CD4-positive, alpha-beta memory T cell (primary cell): ENCODE measurements at regions not wholly inside any gene's neighbourhood (a gene's known extent, or its start where the extent isn't known, plus 50 kb on each side); places are given as distances from the start of the nearest gene placed in this dataset.

Experiments used
- CTCF ChIA-PET: fragments of 350-600 bp; sonication (Branson Sonifier 250); formaldehyde crosslinking; loops from one replicate; lab custom pipeline; 2021; ENCODE audit warnings: inconsistent platforms; ENCODE audit not compliant: partially characterized antibody; lab: Charles Lee
- POLR2A ChIA-PET: fragments of 350-600 bp; sonication (Branson Sonifier 250); formaldehyde crosslinking; loops from one replicate; lab custom pipeline; 2021; ENCODE audit not compliant: partially characterized antibody; lab: Charles Lee
- DNase-seq, 5 donors: peaks; one replicate each; pipeline versions ENCODE4 v3.0.0 to v3.0.0-alpha.2; 2020 to 2022; ENCODE audit warnings: mixed read lengths in 1 of 5
- H3K27ac ChIP-seq: one replicate; pipeline ENCODE4 v1.7.0; 2013; ENCODE audit warnings: low read depth, low read length
- H3K27me3 ChIP-seq: 2 replicates; pipeline ENCODE4 v1.7.0; 2013; ENCODE audit warnings: mild to moderate bottlenecking, low read length, moderate library complexity; ENCODE audit not compliant: insufficient read depth
- H3K36me3 ChIP-seq: 2 replicates; pipeline ENCODE4 v1.7.0; 2013; ENCODE audit warnings: mild to moderate bottlenecking, low read length, moderate library complexity; ENCODE audit not compliant: insufficient read depth
- H3K4me1 ChIP-seq: 2 replicates; pipeline ENCODE4 v1.7.0; 2013; ENCODE audit warnings: mild to moderate bottlenecking, low read length, moderate library complexity; ENCODE audit not compliant: insufficient read depth
- H3K4me3 ChIP-seq, 2 donors: one replicate each; pipeline ENCODE4 v1.7.0; 2013; ENCODE audit warnings: low read length in 2 of 2, mild to moderate bottlenecking in 1 of 2
- H3K9me3 ChIP-seq, 2 donors: one replicate each; pipeline ENCODE4 v1.7.0; 2013; ENCODE audit warnings: low read length in 2 of 2, control low read depth in 1 of 2; ENCODE audit not compliant: control insufficient read depth in 1 of 2
- H3K27ac Mint-ChIP-seq, 7 donors: one replicate each; pipeline ENCODE4 v1.8.0; 2020 to 2021; ENCODE audit warnings: mixed read lengths in 7 of 7, mild to moderate bottlenecking in 6 of 7, inconsistent platforms in 3 of 7, moderate library complexity in 3 of 7
- H3K27me3 Mint-ChIP-seq, 2 donors: one replicate each; pipeline ENCODE4 v1.8.0; 2020 to 2021; ENCODE audit warnings: mixed read lengths in 2 of 2
- H3K36me3 Mint-ChIP-seq, 2 donors: one replicate each; pipeline ENCODE4 v1.8.0; 2020 to 2021; ENCODE audit warnings: mixed read lengths in 2 of 2, inconsistent platforms in 1 of 2, mild to moderate bottlenecking in 1 of 2
- H3K4me1 Mint-ChIP-seq, 4 donors: one replicate each; pipeline ENCODE4 v1.8.0; 2020 to 2021; ENCODE audit warnings: mixed read lengths in 4 of 4, mild to moderate bottlenecking in 1 of 4
- H3K4me3 Mint-ChIP-seq, 8 donors: one replicate each; pipeline ENCODE4 v1.8.0; 2020 to 2021; ENCODE audit warnings: mixed read lengths in 8 of 8, mild to moderate bottlenecking in 7 of 8, moderate library complexity in 6 of 8, inconsistent platforms in 3 of 8
- H3K9me3 Mint-ChIP-seq, 8 donors: one replicate each; pipeline ENCODE4 v1.8.0; 2020 to 2021; ENCODE audit warnings: mixed read lengths in 8 of 8, mild to moderate bottlenecking in 5 of 8, inconsistent platforms in 3 of 8, moderate library complexity in 1 of 8
- intact Hi-C: fragments of 100-400 bp; cut with micrococcal nuclease; formaldehyde crosslinking; loops from one replicate; pipeline ENCODE4 v1.15.1; 2023

DNA sequence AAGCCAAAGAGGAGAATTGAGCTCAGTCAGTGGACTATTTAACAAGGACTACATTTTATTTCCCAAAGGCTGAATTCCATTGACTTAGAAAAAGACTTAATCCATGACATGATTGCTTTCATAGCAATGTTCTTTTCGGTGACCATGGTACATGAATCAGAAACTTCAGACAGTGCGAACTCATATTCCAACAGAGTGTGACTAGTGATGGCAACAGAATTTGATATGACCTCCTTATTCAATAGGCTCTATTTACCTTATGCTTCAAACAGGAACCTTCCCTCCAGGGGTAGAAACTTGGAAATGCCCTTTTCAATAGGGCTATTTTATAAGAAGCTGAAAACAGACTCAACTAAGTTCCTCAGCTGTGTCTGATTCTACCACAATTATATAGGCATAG lies 191.9 kb downstream of the RND3 start:
- Mint-ChIP-seq H3K27me3 (no peaks in the 10 kb centered on the region), H3K4me3 (no peak overlapping the region), H3K27ac (no peak overlapping the region), H3K36me3 (no peaks in the 10 kb centered on the region), H3K4me1 (no peaks in the 10 kb centered on the region), H3K9me3 (peaks cover 0 to 4% (median 0%) of the 10 kb centered on the region in 8 donors)
- DNase-seq: no peak
- CTCF ChIA-PET: no interaction called here
- no peaks in the 10 kb centered on the region for H3K9me3 ChIP-seq
- no peaks in the 10 kb centered on the region for H3K36me3 ChIP-seq
- no peak overlapping the region for H3K27ac ChIP-seq
- H3K4me3 ChIP-seq: no peak overlapping the region
- intact Hi-C loops: no loop called here
- H3K4me1 ChIP-seq: no peaks in the 10 kb centered on the region
- H3K27me3 ChIP-seq: no peaks in the 10 kb centered on the region
- POLR2A ChIA-PET: no interaction called here

DNA sequence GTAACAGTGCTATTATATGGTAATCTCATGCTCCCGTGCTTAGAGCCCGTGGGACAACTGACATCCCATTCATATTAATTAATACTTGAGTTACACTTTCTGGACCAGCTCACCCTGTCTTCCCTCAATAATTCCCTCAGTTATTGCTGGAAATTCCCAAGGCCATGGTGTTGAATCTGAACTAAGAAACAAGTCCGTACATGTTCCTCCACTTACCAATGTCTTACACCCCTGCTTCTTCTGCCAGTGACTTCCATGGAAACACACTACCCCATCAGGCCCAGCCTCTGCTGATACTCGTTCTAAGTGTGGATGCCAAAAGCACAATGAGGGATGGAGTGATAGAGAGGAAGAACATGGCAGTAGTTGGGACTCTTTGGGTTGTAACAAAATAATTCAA lies 193.7 kb downstream of the RND3 start:
- H3K36me3 ChIP-seq: no peaks in the 10 kb centered on the region
- no peak overlapping the region for H3K27ac ChIP-seq
- Mint-ChIP-seq H3K4me1 (no peaks in the 10 kb centered on the region), H3K27ac (no peak overlapping the region), H3K9me3 (peaks cover 0 to 2% (median 0%) of the 10 kb centered on the region in 8 donors), H3K27me3 (no peaks in the 10 kb centered on the region), H3K4me3 (no peak overlapping the region), H3K36me3 (no peaks in the 10 kb centered on the region)
- H3K27me3 ChIP-seq: no peaks in the 10 kb centered on the region
- DNase-seq: no peak
- POLR2A ChIA-PET: no interaction called here
- intact Hi-C loops: no loop called here
- H3K4me1 ChIP-seq: no peaks in the 10 kb centered on the region
- H3K4me3 ChIP-seq: no peak overlapping the region
- H3K9me3 ChIP-seq: no peaks in the 10 kb centered on the region
- CTCF ChIA-PET: no interaction called here

DNA sequence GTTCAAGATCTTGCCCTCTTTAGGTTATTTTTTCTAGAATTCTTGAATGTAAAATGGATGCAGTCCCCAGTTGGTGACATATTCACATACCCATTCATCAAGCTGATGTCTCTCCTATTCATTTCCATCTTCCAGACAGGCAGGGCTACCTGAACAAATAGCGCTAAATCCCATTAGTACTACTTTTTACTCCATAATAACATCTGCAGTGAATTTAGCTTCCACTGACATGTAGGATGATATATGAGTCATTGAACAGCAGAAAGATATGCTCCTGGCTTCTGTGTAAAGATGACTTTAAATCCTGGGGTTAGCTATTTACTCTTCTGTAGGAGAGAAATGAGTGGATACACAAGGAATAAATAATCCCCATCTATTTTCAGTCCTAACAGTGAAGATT lies 194.7 kb downstream of the RND3 start:
- H3K4me1 ChIP-seq: no peaks in the 10 kb centered on the region
- intact Hi-C loops: no loop called here
- no peaks in the 10 kb centered on the region for H3K36me3 ChIP-seq
- no peak for DNase-seq
- POLR2A ChIA-PET: no interaction called here
- H3K9me3 Mint-ChIP-seq: peaks cover 0 to 2% (median 0%) of the 10 kb centered on the region in 8 donors
- H3K4me1 Mint-ChIP-seq: no peaks in the 10 kb centered on the region
- no peaks in the 10 kb centered on the region for H3K9me3 ChIP-seq
- CTCF ChIA-PET: no interaction called here
- no peak overlapping the region for H3K4me3 ChIP-seq
- H3K27ac Mint-ChIP-seq: no peak overlapping the region
- no peak overlapping the region for H3K4me3 Mint-ChIP-seq
- H3K27me3 ChIP-seq: no peaks in the 10 kb centered on the region
- no peaks in the 10 kb centered on the region for H3K36me3 Mint-ChIP-seq
- no peaks in the 10 kb centered on the region for H3K27me3 Mint-ChIP-seq
- no peak overlapping the region for H3K27ac ChIP-seq

DNA sequence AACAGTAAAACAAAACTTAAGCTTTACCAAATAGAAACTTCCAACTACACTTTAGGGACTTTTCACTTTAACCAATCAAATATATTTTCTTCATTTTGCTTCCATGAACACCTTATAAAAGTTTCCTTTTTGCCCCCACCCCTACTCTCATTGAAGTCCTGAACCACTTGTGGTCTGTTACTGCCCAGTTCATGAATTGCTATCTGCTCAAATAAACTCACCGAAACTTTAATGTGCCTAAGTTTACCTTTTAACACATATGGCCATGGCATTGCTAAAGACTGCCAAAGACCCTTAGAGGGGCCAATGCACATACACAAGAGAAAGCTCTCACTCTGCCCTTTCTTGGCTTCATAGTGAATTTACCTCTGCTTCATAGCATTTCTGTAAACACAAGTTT lies 195.3 kb downstream of the RND3 start:
- Histone ChIP-seq H3K27ac (no peak overlapping the region), H3K36me3 (no peaks in the 10 kb centered on the region), H3K27me3 (no peaks in the 10 kb centered on the region), H3K4me3 (no peak overlapping the region), H3K9me3 (no peaks in the 10 kb centered on the region), H3K4me1 (no peaks in the 10 kb centered on the region)
- Mint-ChIP-seq H3K36me3 (no peaks in the 10 kb centered on the region), H3K9me3 (peaks cover 0 to 2% (median 0%) of the 10 kb centered on the region in 8 donors), H3K27me3 (no peaks in the 10 kb centered on the region), H3K4me3 (no peak overlapping the region), H3K4me1 (no peaks in the 10 kb centered on the region), H3K27ac (no peak overlapping the region)
- intact Hi-C loops: no loop called here
- no peak for DNase-seq
- ChIA-PET CTCF (no interaction called here), POLR2A (no interaction called here)

DNA sequence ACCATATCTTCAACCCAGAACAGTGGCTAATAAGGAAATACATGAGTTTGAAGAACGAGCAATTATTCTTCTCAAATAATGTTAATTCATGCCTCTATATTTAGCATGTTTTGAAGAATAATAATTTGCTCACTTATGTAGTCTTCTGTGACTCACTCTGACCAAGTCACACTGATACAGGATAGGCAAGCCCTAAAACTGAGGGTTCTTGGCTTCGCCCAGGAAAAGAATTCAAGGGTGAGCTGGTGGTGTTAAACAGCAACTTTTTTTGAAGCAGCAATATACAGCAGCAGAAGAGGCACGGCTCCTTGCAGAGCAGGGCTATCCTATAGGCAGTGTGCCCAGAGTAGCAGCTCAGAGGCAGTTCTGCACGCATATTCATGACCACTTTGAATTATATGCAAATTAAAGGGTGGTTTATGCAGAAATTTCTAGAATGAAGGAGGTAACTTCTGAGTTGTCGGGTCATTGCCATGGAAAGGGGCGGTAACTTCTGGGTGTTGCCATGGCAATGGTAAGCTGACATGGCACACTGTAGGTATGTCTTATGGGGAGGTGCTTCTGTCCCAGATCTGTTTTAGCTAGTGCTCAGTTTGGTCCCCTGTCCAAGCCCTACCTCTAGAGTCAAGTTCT lies 200.6 kb downstream of the RND3 start:
- Mint-ChIP-seq H3K4me1 (no peaks in the 10 kb centered on the region), H3K4me3 (no peak overlapping the region), H3K9me3 (peaks cover 0 to 4% (median 0%) of the 10 kb centered on the region in 8 donors), H3K27me3 (no peaks in the 10 kb centered on the region), H3K36me3 (no peaks in the 10 kb centered on the region), H3K27ac (no peak overlapping the region)
- intact Hi-C loops: no loop called here
- H3K4me1 ChIP-seq: no peaks in the 10 kb centered on the region
- no peaks in the 10 kb centered on the region for H3K27me3 ChIP-seq
- CTCF ChIA-PET: no interaction called here
- H3K9me3 ChIP-seq: no peaks in the 10 kb centered on the region
- POLR2A ChIA-PET: no interaction called here
- H3K4me3 ChIP-seq: no peak overlapping the region
- H3K36me3 ChIP-seq: no peaks in the 10 kb centered on the region
- no peak for DNase-seq
- H3K27ac ChIP-seq: no peak overlapping the region

DNA sequence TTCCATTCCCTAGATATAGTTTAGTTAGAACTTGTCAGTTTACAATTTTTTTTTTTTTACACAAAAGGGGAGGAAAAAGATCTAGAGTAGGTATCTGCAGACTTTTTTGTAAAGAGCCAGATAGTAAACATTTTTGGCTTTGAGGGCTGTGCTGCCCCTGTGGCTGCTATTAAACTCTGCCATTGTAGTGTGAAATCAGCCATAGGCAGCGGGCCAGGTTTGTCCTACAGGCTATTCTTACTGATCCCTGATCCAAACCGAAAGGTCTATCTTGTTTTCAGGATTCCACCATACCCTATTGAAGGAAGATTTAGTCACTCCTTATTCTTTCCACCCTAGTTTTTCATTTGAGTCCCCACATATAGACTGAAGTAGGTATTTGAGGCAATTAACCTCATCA lies 203.4 kb downstream of the RND3 start:
- CTCF ChIA-PET: no interaction called here
- Mint-ChIP-seq H3K27me3 (no peaks in the 10 kb centered on the region), H3K4me3 (no peak overlapping the region), H3K27ac (no peak overlapping the region), H3K9me3 (peaks cover 0 to 4% (median 2%) of the 10 kb centered on the region in 8 donors), H3K4me1 (no peaks in the 10 kb centered on the region), H3K36me3 (no peaks in the 10 kb centered on the region)
- no peak for DNase-seq
- POLR2A ChIA-PET: no interaction called here
- no peaks in the 10 kb centered on the region for H3K9me3 ChIP-seq
- H3K4me3 ChIP-seq: no peak overlapping the region
- intact Hi-C loops: no loop called here
- no peaks in the 10 kb centered on the region for H3K36me3 ChIP-seq
- no peaks in the 10 kb centered on the region for H3K27me3 ChIP-seq
- no peaks in the 10 kb centered on the region for H3K4me1 ChIP-seq
- H3K27ac ChIP-seq: no peak overlapping the region

DNA sequence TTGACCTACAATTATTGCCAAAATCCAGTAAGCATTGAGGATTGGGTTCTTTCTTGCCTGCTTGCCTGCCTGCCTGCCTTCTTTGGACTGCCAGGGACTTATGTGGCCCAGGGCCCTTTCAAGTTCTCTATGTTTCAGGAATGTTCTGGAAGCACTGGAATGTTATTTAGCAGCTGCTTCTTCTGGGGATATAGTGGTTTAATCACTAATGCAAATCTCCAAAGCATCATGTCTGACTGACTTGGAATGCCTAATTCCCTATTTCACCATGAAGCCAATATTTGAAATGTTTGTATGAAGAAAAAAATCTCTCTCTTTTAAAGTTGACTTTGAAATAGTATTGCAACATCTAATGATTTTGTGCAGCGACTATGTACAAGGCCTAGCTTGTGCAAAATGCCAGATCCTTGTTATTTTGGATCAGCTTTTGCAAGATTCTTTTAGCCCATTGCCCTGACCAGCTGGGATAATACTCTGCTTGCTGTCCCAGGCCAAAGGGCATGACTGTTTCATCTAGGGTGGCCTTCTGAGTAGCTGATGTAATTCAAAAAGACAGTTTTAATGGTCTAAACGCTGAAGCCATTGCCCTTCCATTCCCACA lies 204.6 kb downstream of the RND3 start:
- Mint-ChIP-seq H3K9me3 (peaks cover 0 to 10% (median 3%) of the 10 kb centered on the region in 8 donors), H3K27me3 (no peaks in the 10 kb centered on the region), H3K27ac (no peak overlapping the region), H3K36me3 (no peaks in the 10 kb centered on the region), H3K4me1 (no peaks in the 10 kb centered on the region), H3K4me3 (no peak overlapping the region)
- Histone ChIP-seq H3K9me3 (no peaks in the 10 kb centered on the region), H3K27me3 (no peaks in the 10 kb centered on the region), H3K27ac (no peak overlapping the region), H3K36me3 (no peaks in the 10 kb centered on the region), H3K4me3 (no peak overlapping the region), H3K4me1 (no peaks in the 10 kb centered on the region)
- CTCF ChIA-PET: no interaction called here
- POLR2A ChIA-PET: no interaction called here
- intact Hi-C loops: no loop called here
- DNase-seq: no peak
